ENCODE measurements at regions not wholly inside any gene's neighbourhood (a gene's known extent, or its start where the extent isn't known, plus 50 kb on each side); places are given as distances from the start of the nearest gene placed in this dataset.

GRCh38 chr4:62948108-62948507, 1461.1 kb downstream of the TECRL start:
- no peak for DNase-seq
- Histone ChIP-seq H3K27me3 (no peaks in the 10 kb centered on the region), H3K4me1 (no peaks in the 10 kb centered on the region), H3K9me3 (no peaks in the 10 kb centered on the region), H3K4me3 (no peak overlapping the region), H3K27ac (no peak overlapping the region), H3K36me3 (peaks cover 0 to 5% of the 10 kb centered on the region in 2 donors)
- intact Hi-C loops (cut with DNase I; ENCODE audit: low total_unique reads), result no loop called here
- TF ChIP-seq POLR2A (IDR thresholded peaks at IDR 0.05) (no peak), CTCF (IDR thresholded peaks at IDR 0.05) (no peak)

- no peak for DNase-seq
- TF ChIP-seq POLR2A (IDR thresholded peaks at IDR 0.05), result no peak
- no peak for TF ChIP-seq CTCF (IDR thresholded peaks at IDR 0.05)
- no peak overlapping the region for H3K27ac ChIP-seq
- no peaks in the 10 kb centered on the region for H3K36me3 ChIP-seq
- H3K4me3 ChIP-seq, result no peak overlapping the region
- intact Hi-C loops (cut with DNase I; ENCODE audit: low total_unique reads), result no loop called here
- H3K27me3 ChIP-seq, result no peaks in the 10 kb centered on the region
- no peaks in the 10 kb centered on the region for H3K9me3 ChIP-seq
- no peaks in the 10 kb centered on the region for H3K4me1 ChIP-seq
Measured at GRCh38 chr4:62940229-62940628, 1469.0 kb downstream of the TECRL start.

GRCh38 chr4:62930884-62931283, 1478.4 kb downstream of the TECRL start:
- no peaks in the 10 kb centered on the region for H3K9me3 ChIP-seq
- TF ChIP-seq POLR2A (IDR thresholded peaks at IDR 0.05), result no peak
- no peak for TF ChIP-seq CTCF (IDR thresholded peaks at IDR 0.05)
- H3K27ac ChIP-seq, result no peak overlapping the region
- no peaks in the 10 kb centered on the region for H3K36me3 ChIP-seq
- intact Hi-C loops (cut with DNase I; ENCODE audit: low total_unique reads), result no loop called here
- no peaks in the 10 kb centered on the region for H3K4me1 ChIP-seq
- H3K4me3 ChIP-seq, result no peak overlapping the region
- no peaks in the 10 kb centered on the region for H3K27me3 ChIP-seq
- DNase-seq, result no peak

GRCh38 chr4:62928483-62928882, 1480.8 kb downstream of the TECRL start:
- H3K9me3 ChIP-seq, result no peaks in the 10 kb centered on the region
- H3K36me3 ChIP-seq, result no peaks in the 10 kb centered on the region
- H3K27me3 ChIP-seq, result no peaks in the 10 kb centered on the region
- no peak for TF ChIP-seq CTCF (IDR thresholded peaks at IDR 0.05)
- no peak for TF ChIP-seq POLR2A (IDR thresholded peaks at IDR 0.05)
- intact Hi-C loops (cut with DNase I; ENCODE audit: low total_unique reads), result no loop called here
- no peak overlapping the region for H3K27ac ChIP-seq
- no peak for DNase-seq
- no peaks in the 10 kb centered on the region for H3K4me1 ChIP-seq
- H3K4me3 ChIP-seq, result no peak overlapping the region

GRCh38 chr4:62927574-62927973, 1481.7 kb downstream of the TECRL start:
- TF ChIP-seq POLR2A (IDR thresholded peaks at IDR 0.05), result no peak
- no peak overlapping the region for H3K4me3 ChIP-seq
- H3K9me3 ChIP-seq, result no peaks in the 10 kb centered on the region
- no peaks in the 10 kb centered on the region for H3K4me1 ChIP-seq
- intact Hi-C loops (cut with DNase I; ENCODE audit: low total_unique reads), result no loop called here
- no peaks in the 10 kb centered on the region for H3K27me3 ChIP-seq
- no peaks in the 10 kb centered on the region for H3K36me3 ChIP-seq
- H3K27ac ChIP-seq, result no peak overlapping the region
- no peak for DNase-seq

- Histone ChIP-seq H3K4me3 (no peak overlapping the region), H3K27ac (no peak overlapping the region), H3K4me1 (no peaks in the 10 kb centered on the region), H3K36me3 (no peaks in the 10 kb centered on the region), H3K9me3 (no peaks in the 10 kb centered on the region), H3K27me3 (no peaks in the 10 kb centered on the region)
- TF ChIP-seq POLR2A (IDR thresholded peaks at IDR 0.05), result no peak
- intact Hi-C loops (cut with DNase I; ENCODE audit: low total_unique reads), result no loop called here
- no peak for DNase-seq
Measured at GRCh38 chr4:62923783-62924182, 1485.5 kb downstream of the TECRL start.

Measured in uterus (tissue), 3 donors.